C4-2B (cell line): ENCODE measurements at regions not wholly inside any gene's neighbourhood (a gene's known extent, or its start where the extent isn't known, plus 50 kb on each side); places are given as distances from the start of the nearest gene placed in this dataset.

Experiments
- H3K27ac ChIP-seq: fragments of 450-650 bp; 2 replicates; pipeline ENCODE4 v1.5.1; 2017
- CTCF ChIP-seq: fragments of 450-650 bp; conservative IDR thresholded peaks from 2 replicates; pipeline ENCODE4 v1.5.1; 2017; ENCODE audit warnings: mild to moderate bottlenecking
- ZFX ChIP-seq: fragments of 450-650 bp; IDR thresholded peaks from 2 replicates; pipeline ENCODE4 v1.6.1; 2017

GRCh38 chr1:209531006-209531405 is 52.5 kb upstream of the CAMK1G start:
- TF ChIP-seq ZFX (no peak), CTCF (no peak)
- H3K27ac ChIP-seq, result no peak overlapping the region; the same call in 1 of the 2 replicates

GRCh38 chr1:209531549-209531948 is 52.0 kb upstream of the CAMK1G start:
- no peak overlapping the region; the same call in 1 of the 2 replicates for H3K27ac ChIP-seq
- TF ChIP-seq CTCF, result no peak
- TF ChIP-seq ZFX, result no peak
